K562 (cell line): ENCODE measurements at regions not wholly inside any gene's neighbourhood (a gene's known extent, or its start where the extent isn't known, plus 50 kb on each side); places are given as distances from the start of the nearest gene placed in this dataset.

ENCODE experiments used
- ATAC-seq: fragments of 200-7000 bp; cut with Tn5 transposase; 3 replicates; pipeline ENCODE4 v1.9.1; 2020; ENCODE audit warnings: moderate library complexity
- BruUV-seq: library from RNA; stranded (reverse); fragments of 400-500 nt; replicated peaks from 2 replicates; lab custom pipeline; 2021; lab: Mats Ljungman, UMichigan
- CTCF ChIA-PET: fragments of 300-600 bp; formaldehyde crosslinking; extraction: SDS; loops from one replicate; lab custom pipeline; 2021; ENCODE audit warnings: low intra/inter-chr PET ratio; lab: Yijun Ruan, JAX
- POLR2A ChIA-PET: fragments of 300-600, 350-650 bp; sonication (Branson Sonifier 250); formaldehyde crosslinking; extraction: SDS; loops from one replicate; lab custom pipeline; 2021; ENCODE audit warnings: antibody characterized with exemption, inconsistent platforms; lab: Yijun Ruan, JAX
- DNase-seq, 4 experiments: peaks; one replicate each; pipeline versions ENCODE4 v3.0.0 to v3.0.0-alpha.2; 2011 to 2018; ENCODE audit warnings: low spot score in 3 of 4, mixed read lengths in 3 of 4; ENCODE audit errors: extremely low read depth in 1 of 4
- FAIRE-seq: peaks from 2 replicates; lab custom pipeline; 2011; peaks lifted over from hg19 to GRCh38; lab: Jason Lieb, UNC
- H2AFZ ChIP-seq: 2 replicates; pipeline ENCODE4 v1.6.0; 2011; ENCODE audit warnings: low read depth, low read length, control low read depth, inconsistent platforms
- H3K27ac ChIP-seq: fragments of 200-600 bp; 3 replicates; pipeline ENCODE4 v1.8.0; 2011; ENCODE audit warnings: low read depth, mild to moderate bottlenecking, control low read depth, inconsistent platforms, low read length, moderate library complexity, mixed read lengths; ENCODE audit errors: extremely low read depth
- H3K27me3 ChIP-seq, 2 experiments: fragments of 300-600 bp in 1 of 2; 2 replicates in 1 of 2; 3 replicates in 1 of 2; pipeline versions ENCODE4 v1.6.0 to v1.8.0; 2011; ENCODE audit warnings: inconsistent platforms in 2 of 2, low read length in 2 of 2, mild to moderate bottlenecking in 1 of 2, mixed read lengths in 1 of 2, moderate library complexity in 1 of 2; ENCODE audit not compliant: control insufficient read depth in 2 of 2, insufficient read depth in 2 of 2
- H3K36me3 ChIP-seq: fragments of 300-600 bp; 3 replicates; pipeline ENCODE4 v1.8.0; 2011; ENCODE audit warnings: mild to moderate bottlenecking, low read length, inconsistent platforms; ENCODE audit not compliant: control insufficient read depth, insufficient read depth
- H3K4me1 ChIP-seq, 2 experiments: fragments of 200-600 bp in 1 of 2; replicated peaks in 1 of 2; 2 replicates in 1 of 2; 3 replicates in 1 of 2; pipeline versions ENCODE4 v1.5.1 to v1.8.0; 2011; ENCODE audit warnings: inconsistent platforms in 2 of 2, low read length in 2 of 2, mild to moderate bottlenecking in 1 of 2, mixed read lengths in 1 of 2, moderate library complexity in 1 of 2; ENCODE audit not compliant: control insufficient read depth in 2 of 2, insufficient read depth in 2 of 2
- H3K4me2 ChIP-seq: 2 replicates; pipeline ENCODE4 v1.6.1; 2011; ENCODE audit warnings: low read length, control low read depth, inconsistent platforms, mixed read lengths; ENCODE audit not compliant: insufficient read depth
- H3K4me3 ChIP-seq: fragments of 200-600 bp; sonication (generic), shearing (Covaris generic); 2 replicates; pipeline ENCODE4 v1.5.1; 2016; ENCODE audit warnings: control low read depth, inconsistent platforms
- H3K79me2 ChIP-seq: fragments of 200-600 bp; 3 replicates; pipeline ENCODE4 v1.8.0; 2011; ENCODE audit warnings: low read length, inconsistent platforms; ENCODE audit not compliant: control insufficient read depth, insufficient read depth
- H3K9ac ChIP-seq, 2 experiments: 2 replicates each; pipeline versions ENCODE4 v1.6.0 to v1.6.1; 2011; ENCODE audit warnings: low read depth in 2 of 2, low read length in 2 of 2, control low read depth in 1 of 2, inconsistent platforms in 1 of 2, mild to moderate bottlenecking in 1 of 2, mixed read lengths in 1 of 2; ENCODE audit not compliant: insufficient read depth in 1 of 2
- H3K9me1 ChIP-seq: one replicate; pipeline ENCODE4 v1.6.0; 2011; ENCODE audit warnings: inconsistent platforms, mild to moderate bottlenecking, low read length, moderate library complexity; ENCODE audit not compliant: control insufficient read depth, insufficient read depth
- H3K9me3 ChIP-seq: replicated peaks from 2 replicates; pipeline ENCODE4 v1.5.1; 2011; ENCODE audit warnings: low read depth, low read length, inconsistent platforms; ENCODE audit not compliant: control insufficient read depth, insufficient read depth
- H4K20me1 ChIP-seq: replicated peaks from 2 replicates; pipeline ENCODE4 v1.6.1; 2011; ENCODE audit warnings: low read length, inconsistent platforms, mixed read lengths; ENCODE audit not compliant: control insufficient read depth, insufficient read depth
- HIVEP1 ChIP-seq: fragments of 250-450 bp; sonication (Bioruptor Pico); IDR thresholded peaks from 2 replicates; pipeline ENCODE4 v1.4.0; 2020; ENCODE audit warnings: mild to moderate bottlenecking
- HLTF ChIP-seq: fragments of 450-650 bp; IDR thresholded peaks from 2 replicates; pipeline ENCODE4 v1.6.1; 2016
- L3MBTL2 ChIP-seq: fragments of 450-650 bp; IDR thresholded peaks from 2 replicates; pipeline ENCODE4 v1.6.1; 2016; ENCODE audit warnings: mild to moderate bottlenecking, moderate library complexity
- MTA3 ChIP-seq: fragments of 450-650 bp; formaldehyde crosslinking; IDR thresholded peaks from 2 replicates; pipeline ENCODE4 v1.6.1; 2017; ENCODE audit warnings: mild to moderate bottlenecking, borderline replicate concordance
- PHF8 ChIP-seq: fragments of 200-600 bp; sonication (generic); IDR thresholded peaks from 2 replicates; pipeline ENCODE4 v1.6.1; 2012; ENCODE audit warnings: mixed run types, mild to moderate bottlenecking, inconsistent platforms, low read length, moderate library complexity, borderline replicate concordance
- TCF3 ChIP-seq: sonication (generic); formaldehyde crosslinking; IDR thresholded peaks from 2 replicates; pipeline ENCODE4 v1.4.0; 2020; ENCODE audit warnings: mild to moderate bottlenecking, missing genetic modification reagents
- ZBTB40 ChIP-seq, 2 experiments: fragments of 450-650 bp in 1 of 2; sonication (generic) in 1 of 2; formaldehyde crosslinking in 1 of 2; IDR thresholded peaks; 2 replicates each; pipeline versions ENCODE4 v1.7.1 to v1.9.0; 2016 to 2022; ENCODE audit warnings: inconsistent platforms in 1 of 2, mild to moderate bottlenecking in 1 of 2, missing genetic modification reagents in 1 of 2
- ZNF57 ChIP-seq: fragments of 450-650 bp; formaldehyde crosslinking; IDR thresholded peaks from 2 replicates; pipeline ENCODE4 v1.4.0; 2020; ENCODE audit warnings: mild to moderate bottlenecking, moderate library complexity
- ZNF644 ChIP-seq: fragments of 200-800 bp; sonication (Bioruptor generic); IDR thresholded peaks from 2 replicates; pipeline ENCODE4 v1.6.1; 2016; ENCODE audit warnings: low read depth, missing genetic modification characterization, missing compliant biosample characterization
- WGBS: fragments of 100-300 bp; shearing (Covaris generic); methylation state at CpG from one replicate; pipeline ENCODE4 v1.1.6; 2016; ENCODE audit warnings: low coverage, mixed read lengths; ENCODE audit not compliant: insufficient coverage; ENCODE audit errors: missing lambda C conversion rate; 5-methylcytosine and 5-hydroxymethylcytosine counted together
- in situ Hi-C: fragments of 300-500 bp; cut with MboI; formaldehyde crosslinking; loops from 4 replicates; pipeline ENCODE4 v1.15.0; 2018; ENCODE audit warnings: inconsistent platforms, mixed read lengths
- intact Hi-C: fragments of 100-400 bp; cut with micrococcal nuclease; formaldehyde crosslinking; loops from 2 replicates; pipeline ENCODE4 v1.14.2; 2022
- TF ChIP-seq, protein P1 (sequence below): fragments of 250-450 bp; sonication (Bioruptor Pico); IDR thresholded peaks from 2 replicates; pipeline ENCODE4 v1.5.0; 2022; ENCODE audit warnings: mild to moderate bottlenecking
- TF ChIP-seq, protein P2 (sequence below): sonication (generic); formaldehyde crosslinking; IDR thresholded peaks from 2 replicates; pipeline ENCODE4 v1.8.0; 2022; ENCODE audit warnings: mild to moderate bottlenecking, missing genetic modification reagents

DNA sequence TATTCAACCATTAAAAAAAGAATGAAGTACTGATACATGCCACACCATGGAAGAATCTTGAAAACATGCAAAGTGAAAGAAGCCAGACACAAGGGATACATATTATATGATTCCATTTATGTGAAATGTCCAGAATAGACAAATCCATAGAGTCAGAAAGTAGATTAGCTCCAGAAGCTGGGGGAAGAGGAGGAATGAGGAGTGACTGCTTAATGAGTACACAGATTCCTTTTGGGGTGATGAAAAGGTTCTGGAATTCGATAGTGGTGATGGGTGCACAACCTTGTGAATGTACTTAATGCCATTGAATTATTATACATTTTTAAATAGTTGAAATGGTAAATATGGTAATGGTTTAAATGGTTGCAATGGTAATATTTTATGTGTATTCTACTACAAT lies 90.6 kb upstream of the SPATA12 start:
- no peaks in the 10 kb centered on the region for H3K9me1 ChIP-seq
- ChIA-PET POLR2A (interaction anchor here (1.2 kb wide), 1 partner anchor 8 kb away, joined by 3 read pairs; no protein-coding TSS in a partner anchor), CTCF (no interaction called here)
- no peak for DNase-seq
- in situ Hi-C loops (no loop called here), intact Hi-C loops (no loop called here)
- no peak for ATAC-seq
- BruUV-seq = no TSS peak
- no peaks in the 10 kb centered on the region for H3K36me3 ChIP-seq
- H4K20me1 ChIP-seq = no peaks in the 10 kb centered on the region
- 0% methylated on average over 1 of the region's 1 CpG for WGBS
- H3K4me2 ChIP-seq = no peak overlapping the region
- no peak overlapping the region for H2AFZ ChIP-seq
- H3K9ac ChIP-seq = no peak overlapping the region
- H3K4me1 ChIP-seq = no peaks in the 10 kb centered on the region; a peak in 1 of 5 replicates
- H3K27me3 ChIP-seq = peaks cover 0 to 4% of the 10 kb centered on the region in 2 experiments; a peak in 1 of 5 replicates
- H3K9me3 ChIP-seq = no peaks in the 10 kb centered on the region
- no peaks in the 10 kb centered on the region for H3K79me2 ChIP-seq
- no peak for FAIRE-seq
- H3K27ac ChIP-seq = no peak overlapping the region
- H3K4me3 ChIP-seq = no peak overlapping the region
- TF ChIP-seq ZNF644 (tag) = no peak
- no peak for TF ChIP-seq ZBTB40 (IDR thresholded peaks at IDR 0.05)
- no peak for TF ChIP-seq ZBTB40 (CRISPR knock-in tag; IDR thresholded peaks at IDR 0.05)
- TF ChIP-seq, protein P1, sequence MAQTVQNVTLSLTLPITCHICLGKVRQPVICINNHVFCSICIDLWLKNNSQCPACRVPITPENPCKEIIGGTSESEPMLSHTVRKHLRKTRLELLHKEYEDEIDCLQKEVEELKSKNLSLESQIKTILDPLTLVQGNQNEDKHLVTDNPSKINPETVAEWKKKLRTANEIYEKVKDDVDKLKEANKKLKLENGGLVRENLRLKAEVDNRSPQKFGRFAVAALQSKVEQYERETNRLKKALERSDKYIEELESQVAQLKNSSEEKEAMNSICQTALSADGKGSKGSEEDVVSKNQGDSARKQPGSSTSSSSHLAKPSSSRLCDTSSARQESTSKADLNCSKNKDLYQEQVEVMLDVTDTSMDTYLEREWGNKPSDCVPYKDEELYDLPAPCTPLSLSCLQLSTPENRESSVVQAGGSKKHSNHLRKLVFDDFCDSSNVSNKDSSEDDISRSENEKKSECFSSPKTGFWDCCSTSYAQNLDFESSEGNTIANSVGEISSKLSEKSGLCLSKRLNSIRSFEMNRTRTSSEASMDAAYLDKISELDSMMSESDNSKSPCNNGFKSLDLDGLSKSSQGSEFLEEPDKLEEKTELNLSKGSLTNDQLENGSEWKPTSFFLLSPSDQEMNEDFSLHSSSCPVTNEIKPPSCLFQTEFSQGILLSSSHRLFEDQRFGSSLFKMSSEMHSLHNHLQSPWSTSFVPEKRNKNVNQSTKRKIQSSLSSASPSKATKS = no peak
- no peak for TF ChIP-seq L3MBTL2
- no peak for TF ChIP-seq HIVEP1 (CRISPR knock-in tag)
- TF ChIP-seq, protein P2, sequence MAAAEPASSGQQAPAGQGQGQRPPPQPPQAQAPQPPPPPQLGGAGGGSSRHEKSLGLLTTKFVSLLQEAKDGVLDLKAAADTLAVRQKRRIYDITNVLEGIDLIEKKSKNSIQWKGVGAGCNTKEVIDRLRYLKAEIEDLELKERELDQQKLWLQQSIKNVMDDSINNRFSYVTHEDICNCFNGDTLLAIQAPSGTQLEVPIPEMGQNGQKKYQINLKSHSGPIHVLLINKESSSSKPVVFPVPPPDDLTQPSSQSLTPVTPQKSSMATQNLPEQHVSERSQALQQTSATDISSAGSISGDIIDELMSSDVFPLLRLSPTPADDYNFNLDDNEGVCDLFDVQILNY (CRISPR knock-in tag) = no peak
- no peak for TF ChIP-seq PHF8
- TF ChIP-seq TCF3 (CRISPR knock-in tag) = no peak
- TF ChIP-seq ZNF57 (CRISPR knock-in tag) = no peak
- TF ChIP-seq MTA3 = no peak
- TF ChIP-seq HLTF = no peak
